Panc1 (cell line): ENCODE measurements at regions not wholly inside any gene's neighbourhood (a gene's known extent, or its start where the extent isn't known, plus 50 kb on each side); places are given as distances from the start of the nearest gene placed in this dataset.
"Not testable (repeated sequence)": the region's sequence is repeated elsewhere in the genome, so short reads cannot be mapped to it uniquely, and the experiment has no call there.

ENCODE experiments used
- ATAC-seq: fragments of 200-7000 bp; cut with Tn5 transposase; 2 replicates; pipeline ENCODE4 v1.9.1; 2020; ENCODE audit warnings: mild to moderate bottlenecking, moderate library complexity
- BruUV-seq: library from RNA; stranded (reverse); fragments of 400-500 nt; replicated peaks from 2 replicates; lab custom pipeline; 2021; lab: Mats Ljungman, UMichigan
- CTCF ChIA-PET: fragments of 300-600 bp; sonication (Branson Sonifier 250); formaldehyde crosslinking; loops from one replicate; lab custom pipeline; 2022; ENCODE audit warnings: antibody characterized with exemption; lab: Charles Lee
- POLR2A ChIA-PET: fragments of 300-600 bp; sonication (Branson Sonifier 250); formaldehyde crosslinking; loops from one replicate; lab custom pipeline; 2022; ENCODE audit warnings: antibody characterized with exemption; lab: Charles Lee
- DNase-seq: peaks from one replicate; pipeline ENCODE4 v3.0.0-alpha.2; 2010; ENCODE audit warnings: low read depth, low spot score
- H3K27ac ChIP-seq: 2 replicates; pipeline ENCODE4 v1.5.1; 2011; ENCODE audit warnings: mild to moderate bottlenecking, low read length, inconsistent platforms
- H3K27me3 ChIP-seq: fragments of 200-500 bp; sonication (Bioruptor generic); 2 replicates; pipeline ENCODE4 v1.6.0; 2014; ENCODE audit warnings: low read length, inconsistent platforms; ENCODE audit not compliant: control insufficient read depth, insufficient read depth
- H3K36me3 ChIP-seq: fragments of 200-500 bp; sonication (Bioruptor generic); 2 replicates; pipeline ENCODE4 v1.5.1; 2014; ENCODE audit warnings: inconsistent platforms, mild to moderate bottlenecking, low read length, moderate library complexity; ENCODE audit not compliant: control insufficient read depth, insufficient read depth
- H3K4me1 ChIP-seq: 2 replicates; pipeline ENCODE4 v1.5.1; 2011; ENCODE audit warnings: inconsistent platforms, mild to moderate bottlenecking, low read length, moderate library complexity; ENCODE audit not compliant: control insufficient read depth, insufficient read depth
- H3K4me3 ChIP-seq, 2 experiments: 2 replicates each; pipeline ENCODE4 v1.5.1; 2011 to 2012; ENCODE audit warnings: low read depth in 2 of 2, low read length in 2 of 2, mild to moderate bottlenecking in 2 of 2, inconsistent platforms in 1 of 2, moderate library complexity in 1 of 2
- H3K9me3 ChIP-seq: fragments of 200-500 bp; sonication (Bioruptor generic); 2 replicates; pipeline ENCODE4 v1.5.1; 2014; ENCODE audit warnings: low read depth, mild to moderate bottlenecking, inconsistent platforms, low read length, moderate library complexity; ENCODE audit not compliant: control insufficient read depth, insufficient read depth
- POLR2AphosphoS5 ChIP-seq: IDR thresholded peaks from 2 replicates; pipeline ENCODE4 v1.6.1; 2012; ENCODE audit warnings: mild to moderate bottlenecking, low read depth, low read length, moderate library complexity
- SIN3A ChIP-seq: IDR thresholded peaks from 2 replicates; pipeline ENCODE4 v1.6.1; 2012; ENCODE audit warnings: low read depth, mild to moderate bottlenecking, low read length, moderate library complexity, borderline replicate concordance; ENCODE audit not compliant: insufficient read depth
- TCF7L2 ChIP-seq: IDR thresholded peaks from 2 replicates; pipeline ENCODE4 v1.6.1; 2011; ENCODE audit warnings: mild to moderate bottlenecking, low read depth, low read length, inconsistent platforms
- in situ Hi-C: cut with HindIII; loops from 2 replicates; pipeline ENCODE4 v1.10.0; 2016; ENCODE audit warnings: low sequenced_read_pairs, low pct_unique_long_range_greater_than_20kb
- intact Hi-C: fragments of 100-400 bp; cut with micrococcal nuclease; formaldehyde crosslinking; loops from one replicate; pipeline ENCODE4 v1.10.0; 2022; ENCODE audit not compliant: unreplicated experiment
- TF ChIP-seq, protein P1 (sequence below): fragments of 450-650 bp; IDR thresholded peaks from 2 replicates; pipeline ENCODE4 v1.5.1; 2017; ENCODE audit warnings: mild to moderate bottlenecking
- TF ChIP-seq, protein P2 (sequence below), 2 experiments: IDR thresholded peaks; 2 replicates each; pipeline ENCODE4 v1.6.1; 2011 to 2012; ENCODE audit warnings: low read depth in 2 of 2, control low read depth in 1 of 2, low read length in 1 of 2, mild to moderate bottlenecking in 1 of 2, moderate library complexity in 1 of 2; ENCODE audit not compliant: insufficient read depth in 1 of 2

- H3K27me3 ChIP-seq, result no peaks in the 10 kb centered on the region
- ChIA-PET POLR2A (no interaction called here), CTCF (no interaction called here)
- in situ Hi-C loops (no loop called here), intact Hi-C loops (no loop called here)
- H3K4me3 ChIP-seq, result no peak overlapping the region
- DNase-seq, result no peak
- no peak overlapping the region for H3K27ac ChIP-seq
- H3K4me1 ChIP-seq, result no peaks in the 10 kb centered on the region
- BruUV-seq, result no TSS peak
- TF ChIP-seq POLR2AphosphoS5 (no peak), TCF7L2 (no peak), SIN3A (no peak)
- TF ChIP-seq, protein P1, sequence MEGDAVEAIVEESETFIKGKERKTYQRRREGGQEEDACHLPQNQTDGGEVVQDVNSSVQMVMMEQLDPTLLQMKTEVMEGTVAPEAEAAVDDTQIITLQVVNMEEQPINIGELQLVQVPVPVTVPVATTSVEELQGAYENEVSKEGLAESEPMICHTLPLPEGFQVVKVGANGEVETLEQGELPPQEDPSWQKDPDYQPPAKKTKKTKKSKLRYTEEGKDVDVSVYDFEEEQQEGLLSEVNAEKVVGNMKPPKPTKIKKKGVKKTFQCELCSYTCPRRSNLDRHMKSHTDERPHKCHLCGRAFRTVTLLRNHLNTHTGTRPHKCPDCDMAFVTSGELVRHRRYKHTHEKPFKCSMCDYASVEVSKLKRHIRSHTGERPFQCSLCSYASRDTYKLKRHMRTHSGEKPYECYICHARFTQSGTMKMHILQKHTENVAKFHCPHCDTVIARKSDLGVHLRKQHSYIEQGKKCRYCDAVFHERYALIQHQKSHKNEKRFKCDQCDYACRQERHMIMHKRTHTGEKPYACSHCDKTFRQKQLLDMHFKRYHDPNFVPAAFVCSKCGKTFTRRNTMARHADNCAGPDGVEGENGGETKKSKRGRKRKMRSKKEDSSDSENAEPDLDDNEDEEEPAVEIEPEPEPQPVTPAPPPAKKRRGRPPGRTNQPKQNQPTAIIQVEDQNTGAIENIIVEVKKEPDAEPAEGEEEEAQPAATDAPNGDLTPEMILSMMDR, result no peak
- TF ChIP-seq, protein P2, sequence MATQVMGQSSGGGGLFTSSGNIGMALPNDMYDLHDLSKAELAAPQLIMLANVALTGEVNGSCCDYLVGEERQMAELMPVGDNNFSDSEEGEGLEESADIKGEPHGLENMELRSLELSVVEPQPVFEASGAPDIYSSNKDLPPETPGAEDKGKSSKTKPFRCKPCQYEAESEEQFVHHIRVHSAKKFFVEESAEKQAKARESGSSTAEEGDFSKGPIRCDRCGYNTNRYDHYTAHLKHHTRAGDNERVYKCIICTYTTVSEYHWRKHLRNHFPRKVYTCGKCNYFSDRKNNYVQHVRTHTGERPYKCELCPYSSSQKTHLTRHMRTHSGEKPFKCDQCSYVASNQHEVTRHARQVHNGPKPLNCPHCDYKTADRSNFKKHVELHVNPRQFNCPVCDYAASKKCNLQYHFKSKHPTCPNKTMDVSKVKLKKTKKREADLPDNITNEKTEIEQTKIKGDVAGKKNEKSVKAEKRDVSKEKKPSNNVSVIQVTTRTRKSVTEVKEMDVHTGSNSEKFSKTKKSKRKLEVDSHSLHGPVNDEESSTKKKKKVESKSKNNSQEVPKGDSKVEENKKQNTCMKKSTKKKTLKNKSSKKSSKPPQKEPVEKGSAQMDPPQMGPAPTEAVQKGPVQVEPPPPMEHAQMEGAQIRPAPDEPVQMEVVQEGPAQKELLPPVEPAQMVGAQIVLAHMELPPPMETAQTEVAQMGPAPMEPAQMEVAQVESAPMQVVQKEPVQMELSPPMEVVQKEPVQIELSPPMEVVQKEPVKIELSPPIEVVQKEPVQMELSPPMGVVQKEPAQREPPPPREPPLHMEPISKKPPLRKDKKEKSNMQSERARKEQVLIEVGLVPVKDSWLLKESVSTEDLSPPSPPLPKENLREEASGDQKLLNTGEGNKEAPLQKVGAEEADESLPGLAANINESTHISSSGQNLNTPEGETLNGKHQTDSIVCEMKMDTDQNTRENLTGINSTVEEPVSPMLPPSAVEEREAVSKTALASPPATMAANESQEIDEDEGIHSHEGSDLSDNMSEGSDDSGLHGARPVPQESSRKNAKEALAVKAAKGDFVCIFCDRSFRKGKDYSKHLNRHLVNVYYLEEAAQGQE (IDR thresholded peaks at IDR 0.05; ENCODE audit: insufficient read depth in 1 of 2, low read depth in 2 of 2, low read length in 1 of 2), result no peak
- no peaks in the 10 kb centered on the region for H3K36me3 ChIP-seq
- H3K9me3 ChIP-seq, result no peaks in the 10 kb centered on the region
- no peak for ATAC-seq
Measured at GRCh38 chr22:26770624-26771023, 113.2 kb downstream of the MIAT start.

GRCh38 chr22:26773054-26773453 lies 115.7 kb downstream of the MIAT start:
- in situ Hi-C loops, H3K4me1 ChIP-seq, BruUV-seq, intact Hi-C loops, POLR2A ChIA-PET, H3K9me3 ChIP-seq, DNase-seq, H3K27me3 ChIP-seq, H3K27ac ChIP-seq, H3K36me3 ChIP-seq, CTCF ChIA-PET, H3K4me3 ChIP-seq, ATAC-seq: not testable (repeated sequence)

GRCh38 chr22:26775394-26775793 lies 118.0 kb downstream of the MIAT start:
- Histone ChIP-seq H3K4me1 (no peaks in the 10 kb centered on the region), H3K4me3 (no peak overlapping the region), H3K9me3 (no peaks in the 10 kb centered on the region), H3K36me3 (no peaks in the 10 kb centered on the region), H3K27ac (no peak overlapping the region), H3K27me3 (no peaks in the 10 kb centered on the region)
- DNase-seq (no peak), ATAC-seq (no peak)
- intact Hi-C loops, result no loop called here
- TF ChIP-seq, protein P2 (IDR thresholded peaks at IDR 0.05; ENCODE audit: insufficient read depth in 1 of 2, low read depth in 2 of 2, low read length in 1 of 2), result no peak
- TF ChIP-seq, protein P1, result no peak
- TF ChIP-seq TCF7L2 (no peak), POLR2AphosphoS5 (no peak), SIN3A (no peak)
- in situ Hi-C loops, result no loop called here
- BruUV-seq, result no TSS peak
- ChIA-PET POLR2A (no interaction called here), CTCF (no interaction called here)
